GM12873 (cell line): ENCODE measurements at regions not wholly inside any gene's neighbourhood (a gene's known extent, or its start where the extent isn't known, plus 50 kb on each side); places are given as distances from the start of the nearest gene placed in this dataset.

ENCODE experiments used
- TF ChIP-seq, protein P1 (sequence below): IDR thresholded peaks from 2 replicates; pipeline ENCODE4 v1.5.1; 2012; ENCODE audit warnings: low read depth, mild to moderate bottlenecking, moderate library complexity, low read length, control low read depth; ENCODE audit not compliant: insufficient read depth; ENCODE audit errors: missing control alignments

DNA sequence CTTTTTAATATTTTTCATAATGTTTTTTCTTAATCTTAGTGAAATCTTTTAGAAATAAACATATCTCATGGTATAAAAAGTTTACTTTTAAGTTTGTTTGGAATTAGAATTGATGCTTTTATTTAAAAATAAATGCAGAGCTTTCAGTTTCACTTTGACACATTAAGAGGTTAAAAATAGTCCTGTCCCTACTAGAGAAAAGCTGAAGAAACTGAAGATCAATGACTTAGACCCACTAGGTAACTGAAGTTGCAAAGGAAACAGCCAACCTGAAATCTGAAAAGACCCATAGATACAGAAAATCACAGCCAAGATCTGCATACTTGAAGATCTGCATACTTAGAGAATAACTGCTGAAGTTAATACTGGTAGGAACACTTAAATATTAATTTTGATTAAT is 237.6 kb downstream of the RAP2B start:
- TF ChIP-seq, protein P1, sequence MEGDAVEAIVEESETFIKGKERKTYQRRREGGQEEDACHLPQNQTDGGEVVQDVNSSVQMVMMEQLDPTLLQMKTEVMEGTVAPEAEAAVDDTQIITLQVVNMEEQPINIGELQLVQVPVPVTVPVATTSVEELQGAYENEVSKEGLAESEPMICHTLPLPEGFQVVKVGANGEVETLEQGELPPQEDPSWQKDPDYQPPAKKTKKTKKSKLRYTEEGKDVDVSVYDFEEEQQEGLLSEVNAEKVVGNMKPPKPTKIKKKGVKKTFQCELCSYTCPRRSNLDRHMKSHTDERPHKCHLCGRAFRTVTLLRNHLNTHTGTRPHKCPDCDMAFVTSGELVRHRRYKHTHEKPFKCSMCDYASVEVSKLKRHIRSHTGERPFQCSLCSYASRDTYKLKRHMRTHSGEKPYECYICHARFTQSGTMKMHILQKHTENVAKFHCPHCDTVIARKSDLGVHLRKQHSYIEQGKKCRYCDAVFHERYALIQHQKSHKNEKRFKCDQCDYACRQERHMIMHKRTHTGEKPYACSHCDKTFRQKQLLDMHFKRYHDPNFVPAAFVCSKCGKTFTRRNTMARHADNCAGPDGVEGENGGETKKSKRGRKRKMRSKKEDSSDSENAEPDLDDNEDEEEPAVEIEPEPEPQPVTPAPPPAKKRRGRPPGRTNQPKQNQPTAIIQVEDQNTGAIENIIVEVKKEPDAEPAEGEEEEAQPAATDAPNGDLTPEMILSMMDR: no peak

DNA sequence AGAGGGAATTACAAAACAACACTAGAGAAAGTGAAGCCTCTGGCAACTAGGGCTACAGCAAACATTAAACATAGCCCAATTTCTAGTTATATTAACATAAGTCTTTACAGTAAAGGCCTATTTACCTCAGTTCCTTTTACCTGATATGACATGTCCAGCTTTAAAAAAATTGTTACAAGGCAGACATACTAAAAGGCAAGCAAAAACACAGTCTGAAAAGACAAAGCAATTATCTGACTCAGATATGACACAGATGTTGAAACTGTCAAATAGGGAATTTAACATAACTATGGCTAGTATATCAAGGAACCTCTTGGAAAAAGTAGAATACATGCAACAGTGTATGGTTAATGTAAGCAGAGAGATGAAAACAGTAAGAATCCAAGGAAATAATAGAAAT is 238.6 kb downstream of the RAP2B start:
- TF ChIP-seq, protein P1: no peak

DNA sequence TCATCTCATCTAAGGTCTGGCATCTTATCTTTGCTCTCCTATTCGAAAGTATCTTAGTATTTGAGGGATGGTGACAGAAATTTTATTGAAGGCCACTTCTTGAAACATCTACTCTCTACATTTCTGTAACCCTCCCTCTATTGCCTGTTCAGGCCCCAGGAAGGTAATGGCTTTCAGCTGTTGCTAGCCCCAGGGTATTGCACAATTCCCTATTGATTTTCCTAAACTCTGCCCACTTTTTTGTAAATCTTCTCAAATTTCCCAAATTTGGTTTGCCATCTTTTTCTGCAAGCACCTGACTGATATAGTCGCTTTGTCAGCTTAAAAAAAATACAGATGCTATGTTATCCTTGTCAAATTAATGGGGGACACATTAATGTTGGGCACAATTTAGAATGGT is 242.1 kb downstream of the RAP2B start:
- TF ChIP-seq, protein P1: no peak

DNA sequence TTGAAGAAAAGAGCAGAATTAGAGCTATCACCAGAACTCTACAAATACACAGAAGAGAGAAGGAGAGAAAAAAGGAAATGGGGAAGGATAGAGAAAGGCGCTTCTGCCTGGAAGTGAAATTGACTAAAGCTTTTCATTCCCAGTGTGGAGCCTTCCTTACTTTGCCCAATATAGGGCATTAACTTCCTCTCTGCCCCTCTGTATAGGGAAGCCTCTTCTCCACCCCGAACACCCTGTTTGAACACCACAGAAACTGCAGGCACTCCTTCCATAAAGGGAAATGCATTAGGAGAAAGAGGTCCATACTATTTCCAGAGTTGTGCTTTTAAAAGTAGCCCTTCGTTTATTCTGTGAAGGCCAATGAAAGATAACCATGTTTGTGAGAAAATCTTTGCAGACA is 248.5 kb downstream of the RAP2B start:
- TF ChIP-seq, protein P1: no peak

DNA sequence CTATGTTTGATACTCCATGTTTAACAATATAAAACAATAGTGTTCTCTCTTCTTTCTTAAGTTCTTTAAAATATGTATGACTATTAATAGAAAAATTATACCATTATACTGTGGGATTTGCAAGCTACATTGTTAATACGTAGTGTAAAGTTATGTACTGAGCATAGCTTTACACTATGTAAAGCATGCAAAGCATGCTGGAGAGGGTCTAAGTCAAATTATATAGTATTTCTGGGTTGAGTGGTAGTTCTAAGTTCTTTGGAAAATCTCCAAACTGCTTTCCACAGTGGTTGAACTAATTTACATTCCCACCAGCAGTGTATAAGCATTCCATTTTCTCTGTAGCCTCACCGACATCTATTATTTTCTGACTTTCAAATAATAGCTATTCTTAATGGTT is 253.0 kb downstream of the RAP2B start:
- TF ChIP-seq, protein P1: no peak

DNA sequence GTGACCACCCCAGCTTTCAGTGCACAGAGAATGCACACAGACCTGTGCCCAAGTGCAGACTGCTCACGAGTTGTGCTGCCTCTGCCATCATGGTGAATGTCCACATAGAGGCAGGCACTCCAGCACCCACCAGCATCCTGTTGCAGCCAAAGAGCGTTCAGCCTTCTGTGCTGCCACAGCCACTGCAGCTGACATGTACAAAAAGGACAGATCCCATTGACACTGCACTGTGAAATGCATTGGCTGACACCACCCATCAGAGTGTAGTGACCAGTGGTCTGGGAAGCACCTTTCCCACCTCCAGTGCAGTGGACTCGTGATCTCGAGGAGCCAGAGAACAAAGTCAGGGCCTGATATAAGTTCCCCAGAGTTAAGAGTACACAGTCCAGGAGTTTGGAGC is 260.3 kb downstream of the RAP2B start:
- TF ChIP-seq, protein P1: no peak

DNA sequence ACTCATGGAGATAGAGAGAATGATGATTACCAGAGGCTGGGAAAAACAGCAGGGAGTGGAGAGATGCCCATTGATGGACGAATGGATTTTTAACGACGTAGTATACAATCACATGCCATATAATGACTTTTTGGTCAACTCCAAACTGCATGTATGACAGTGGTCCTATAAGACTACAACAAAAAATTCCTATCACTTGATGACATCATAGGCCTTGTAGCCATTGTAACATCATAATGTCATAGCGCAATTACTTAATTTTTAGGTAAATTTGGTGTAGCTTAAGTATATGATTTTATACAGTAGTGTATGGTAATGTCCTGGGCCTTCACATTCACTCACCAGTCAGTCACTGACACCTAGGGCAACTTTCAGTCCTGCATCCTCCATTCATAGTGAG is 264.3 kb downstream of the RAP2B start:
- TF ChIP-seq, protein P1: no peak
